H1 (cell line): ENCODE measurements at regions not wholly inside any gene's neighbourhood (a gene's known extent, or its start where the extent isn't known, plus 50 kb on each side); places are given as distances from the start of the nearest gene placed in this dataset.

ENCODE experiments used
- CTCF ChIA-PET: fragments of 300-600 bp; sonication (Branson Sonifier 250); formaldehyde crosslinking; loops from one replicate; lab custom pipeline; 2021; ENCODE audit not compliant: partially characterized antibody; lab: Charles Lee
- POLR2A ChIA-PET: fragments of 300-600 bp; sonication (Branson Sonifier 250); formaldehyde crosslinking; loops from one replicate; lab custom pipeline; 2021; ENCODE audit warnings: inconsistent platforms; ENCODE audit not compliant: partially characterized antibody; lab: Charles Lee
- DNase-seq, 2 experiments: peaks; one replicate each; pipeline versions ENCODE4 v3.0.0 to v3.0.0-alpha.2; 2010 to 2022; ENCODE audit warnings: low spot score in 2 of 2, low read depth in 1 of 2, mixed read lengths in 1 of 2
- FAIRE-seq: peaks from 2 replicates; lab custom pipeline; 2011; peaks lifted over from hg19 to GRCh38; lab: Jason Lieb, UNC
- H2AFZ ChIP-seq: 2 replicates; pipeline ENCODE4 v1.8.1; 2012; ENCODE audit warnings: low read length, inconsistent platforms
- H2AK5ac ChIP-seq: 2 replicates; pipeline ENCODE4 v1.6.1; 2013; ENCODE audit warnings: low read depth, low read length
- H2BK120ac ChIP-seq: replicated peaks from 2 replicates; pipeline ENCODE3; 2013; ENCODE audit warnings: low read depth, low read length, inconsistent platforms
- H2BK12ac ChIP-seq: 2 replicates; pipeline ENCODE4 v1.6.1; 2013; ENCODE audit warnings: low read depth, low read length
- H2BK15ac ChIP-seq: 2 replicates; pipeline ENCODE4 v1.6.1; 2013; ENCODE audit warnings: low read length
- H2BK20ac ChIP-seq: 2 replicates; pipeline ENCODE4 v1.6.1; 2013; ENCODE audit warnings: low read length
- H2BK5ac ChIP-seq: 2 replicates; pipeline ENCODE4 v1.6.1; 2013; ENCODE audit warnings: low read depth, low read length
- H3K14ac ChIP-seq: 2 replicates; pipeline ENCODE4 v1.6.1; 2013; ENCODE audit warnings: inconsistent platforms; ENCODE audit not compliant: insufficient read length
- H3K18ac ChIP-seq: 2 replicates; pipeline ENCODE4 v1.6.1; 2013; ENCODE audit warnings: low read length; ENCODE audit errors: extremely low read depth
- H3K23ac ChIP-seq: 2 replicates; pipeline ENCODE4 v1.6.1; 2013; ENCODE audit warnings: inconsistent platforms; ENCODE audit not compliant: insufficient read length
- H3K23me2 ChIP-seq: 2 replicates; pipeline ENCODE4 v1.6.1; 2013; ENCODE audit warnings: low read depth, low read length
- H3K27ac ChIP-seq: 2 replicates; pipeline ENCODE4 v1.6.1; 2011; ENCODE audit warnings: low read depth, low read length, inconsistent platforms
- H3K27me3 ChIP-seq, 4 experiments: replicated peaks in 1 of 4; 1 replicate in 1 of 4; 2 replicates in 3 of 4; pipeline versions ENCODE4 v1.6.1 to v1.8.1; 2011 to 2013; ENCODE audit warnings: low read length in 3 of 4, mild to moderate bottlenecking in 3 of 4, inconsistent platforms in 2 of 4, mixed read lengths in 2 of 4, moderate library complexity in 1 of 4; ENCODE audit not compliant: control insufficient read depth in 3 of 4, insufficient read depth in 3 of 4; ENCODE audit errors: extremely low read depth in 1 of 4
- H3K36me3 ChIP-seq, 4 experiments: 2 replicates each; pipeline versions ENCODE4 v1.6.1 to v1.8.1; 2011 to 2013; ENCODE audit warnings: mild to moderate bottlenecking in 4 of 4, low read length in 3 of 4, moderate library complexity in 2 of 4, control low read depth in 1 of 4, inconsistent platforms in 1 of 4; ENCODE audit not compliant: insufficient read depth in 4 of 4, control insufficient read depth in 2 of 4
- H3K4ac ChIP-seq: replicated peaks from 2 replicates; pipeline ENCODE3; 2013; ENCODE audit warnings: low read length, low read depth, mixed read lengths, inconsistent platforms; ENCODE audit not compliant: insufficient read length
- H3K4me1 ChIP-seq, 4 experiments: replicated peaks in 1 of 4; 1 replicate in 1 of 4; 2 replicates in 3 of 4; pipeline versions ENCODE4 v1.6.1 to v1.8.1; 2011 to 2013; ENCODE audit warnings: low read length in 3 of 4, inconsistent platforms in 2 of 4, mixed read lengths in 1 of 4; ENCODE audit not compliant: insufficient read depth in 4 of 4, control insufficient read depth in 3 of 4
- H3K4me2 ChIP-seq, 2 experiments: 2 replicates each; pipeline versions ENCODE4 v1.6.1 to v1.8.1; 2011 to 2013; ENCODE audit warnings: low read depth in 2 of 2, low read length in 2 of 2, control low read depth in 1 of 2, inconsistent platforms in 1 of 2, mild to moderate bottlenecking in 1 of 2; ENCODE audit not compliant: insufficient read depth in 1 of 2
- H3K4me3 ChIP-seq, 4 experiments: fragments of 200-600, 300-600 bp in 1 of 4; sonication (generic), shearing (Covaris generic), sonication (Bioruptor Twin) in 1 of 4; 2 replicates each; pipeline versions ENCODE4 v1.5.1 to v1.8.1; 2011 to 2016; ENCODE audit warnings: low read length in 4 of 4, low read depth in 3 of 4, control low read depth in 2 of 4, inconsistent platforms in 2 of 4, mild to moderate bottlenecking in 2 of 4, mixed read lengths in 1 of 4, moderate library complexity in 1 of 4; ENCODE audit not compliant: insufficient read depth in 2 of 4; ENCODE audit errors: extremely low read depth in 1 of 4
- H3K56ac ChIP-seq: replicated peaks from 2 replicates; pipeline ENCODE3; 2013; ENCODE audit warnings: low read depth, mild to moderate bottlenecking, mixed read lengths, low read length, inconsistent platforms; ENCODE audit not compliant: insufficient read length
- H3K79me1 ChIP-seq: 2 replicates; pipeline ENCODE4 v1.6.1; 2013; ENCODE audit warnings: low read depth, low read length, control low read depth
- H3K79me2 ChIP-seq, 2 experiments: 2 replicates each; pipeline versions ENCODE4 v1.6.1 to v1.8.1; 2012 to 2013; ENCODE audit warnings: low read length in 2 of 2, mild to moderate bottlenecking in 2 of 2, inconsistent platforms in 1 of 2; ENCODE audit not compliant: insufficient read depth in 2 of 2, control insufficient read depth in 1 of 2
- H3K9ac ChIP-seq, 4 experiments: replicated peaks in 1 of 4; 1 replicate in 1 of 4; 2 replicates in 3 of 4; pipeline versions ENCODE4 v1.6.1 to v1.8.1; 2011 to 2013; ENCODE audit warnings: low read depth in 3 of 4, low read length in 3 of 4, control low read depth in 2 of 4, mild to moderate bottlenecking in 2 of 4, moderate library complexity in 2 of 4, inconsistent platforms in 1 of 4; ENCODE audit errors: extremely low read depth in 1 of 4
- H3K9me3 ChIP-seq, 2 experiments: 2 replicates each; pipeline versions ENCODE4 v1.6.1 to v1.8.1; 2012 to 2013; ENCODE audit warnings: mild to moderate bottlenecking in 2 of 2, moderate library complexity in 2 of 2, control low read depth in 1 of 2, inconsistent platforms in 1 of 2, low read depth in 1 of 2, low read length in 1 of 2, mixed read lengths in 1 of 2; ENCODE audit not compliant: insufficient read depth in 2 of 2
- H4K20me1 ChIP-seq, 2 experiments: replicated peaks in 1 of 2; 2 replicates each; pipeline versions ENCODE3 to v1.8.1; 2011 to 2013; ENCODE audit warnings: inconsistent platforms in 2 of 2, low read length in 2 of 2, mild to moderate bottlenecking in 1 of 2; ENCODE audit not compliant: insufficient read depth in 2 of 2, control insufficient read depth in 1 of 2
- H4K5ac ChIP-seq: 2 replicates; pipeline ENCODE4 v1.6.1; 2013; ENCODE audit warnings: low read length, low read depth, mixed read lengths, inconsistent platforms; ENCODE audit not compliant: insufficient read length
- H4K8ac ChIP-seq: 2 replicates; pipeline ENCODE4 v1.8.0; 2013; ENCODE audit warnings: mild to moderate bottlenecking, moderate library complexity, low read length, inconsistent platforms; ENCODE audit not compliant: insufficient read depth; ENCODE audit errors: extremely low read depth
- H4K91ac ChIP-seq: replicated peaks from 2 replicates; pipeline ENCODE3; 2013; ENCODE audit warnings: low read length, mixed read lengths, inconsistent platforms; ENCODE audit not compliant: insufficient read length
- EZH2 ChIP-seq: fragments of 200-600 bp; sonication (generic); IDR thresholded peaks from 2 replicates; pipeline ENCODE4 v1.7.1; 2012; ENCODE audit warnings: low read depth, mild to moderate bottlenecking, moderate library complexity, low read length, inconsistent platforms; ENCODE audit not compliant: severe bottlenecking
- FOSL1 ChIP-seq: IDR thresholded peaks from 2 replicates; pipeline ENCODE4 v1.6.1; 2011; ENCODE audit warnings: mild to moderate bottlenecking, low read depth, low read length, moderate library complexity; ENCODE audit not compliant: insufficient read depth
- KDM4A ChIP-seq: IDR thresholded peaks from one replicate; pipeline ENCODE4 v1.7.1; 2012; ENCODE audit warnings: low read depth, mild to moderate bottlenecking, moderate library complexity, low read length, inconsistent platforms; ENCODE audit not compliant: severe bottlenecking
- MAFK ChIP-seq: IDR thresholded peaks from 2 replicates; pipeline ENCODE4 v1.6.1; 2012; ENCODE audit warnings: low read depth, mild to moderate bottlenecking, improper control_type of control experiment, low read length
- RAD21 ChIP-seq, 2 experiments: IDR thresholded peaks in 1 of 2; conservative IDR thresholded peaks in 1 of 2; 2 replicates each; pipeline ENCODE4 v1.6.1; 2011; ENCODE audit warnings: low read depth in 2 of 2, low read length in 2 of 2, improper control_type of control experiment in 1 of 2, inconsistent platforms in 1 of 2, mild to moderate bottlenecking in 1 of 2, moderate library complexity in 1 of 2
- TBP ChIP-seq: IDR thresholded peaks from 2 replicates; pipeline ENCODE4 v1.6.1; 2011; ENCODE audit warnings: low read depth, low read length, improper control_type of control experiment
- YY1 ChIP-seq: IDR thresholded peaks from 2 replicates; pipeline ENCODE4 v1.6.1; 2011; ENCODE audit warnings: low read depth, mild to moderate bottlenecking, low read length
- whole genome bisulfite sequencing, 2 experiments: shearing (Covaris generic) in 1 of 2; methylation state at CpG; one replicate each; pipeline versions ENCODE4 v1.1.6 to v1.1.7; 2013 to 2015; ENCODE audit warnings: low lambda C conversion rate in 2 of 2, mixed read lengths in 2 of 2, inconsistent platforms in 1 of 2, low coverage in 1 of 2, missing lambda C conversion rate in 1 of 2; ENCODE audit not compliant: insufficient replicate concordance in 2 of 2, insufficient coverage in 1 of 2, insufficient read length in 1 of 2; ENCODE audit errors: extremely low coverage in 1 of 2, missing lambda C conversion rate in 1 of 2; 5-methylcytosine and 5-hydroxymethylcytosine counted together

DNA sequence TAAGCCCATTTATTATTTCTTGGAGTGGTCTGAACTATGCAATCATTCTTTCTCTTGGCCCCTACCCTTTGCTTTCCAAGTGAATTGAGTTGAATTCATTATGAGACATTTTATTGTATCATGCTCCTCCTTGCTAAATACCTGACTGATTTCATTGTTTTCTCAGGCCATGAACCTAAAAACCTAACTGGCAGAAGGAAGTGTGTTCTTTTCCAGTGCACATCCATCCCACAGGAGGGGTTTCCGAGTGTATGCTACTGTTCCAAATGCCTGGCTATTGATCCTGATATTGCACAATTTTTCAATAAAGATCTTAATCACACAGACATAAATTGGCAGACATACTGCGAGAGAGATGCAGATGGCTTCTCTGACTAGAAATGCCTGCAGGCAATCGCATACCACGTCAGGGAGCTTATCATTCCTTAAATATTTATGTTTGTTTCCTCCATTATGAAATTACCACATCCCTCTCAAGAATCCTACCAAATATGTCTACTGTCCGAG, 162.2 kb upstream of the EGLN3 start:
- FAIRE-seq = no peak
- Histone ChIP-seq H3K27ac (no peak overlapping the region), H4K8ac (no peak overlapping the region), H3K23ac (no peak overlapping the region), H3K27me3 (no peaks in the 10 kb centered on the region), H3K23me2 (no peaks in the 10 kb centered on the region), H3K9ac (no peak overlapping the region), H4K5ac (no peak overlapping the region), H3K4me1 (no peaks in the 10 kb centered on the region), H2AK5ac (no peak overlapping the region), H3K4me2 (no peak overlapping the region), H3K79me1 (no peaks in the 10 kb centered on the region), H3K56ac (no peak overlapping the region), H2BK12ac (no peak overlapping the region), H2BK5ac (no peak overlapping the region), H3K4ac (no peak overlapping the region), H2BK120ac (no peak overlapping the region), H2BK20ac (no peak overlapping the region), H3K36me3 (no peaks in the 10 kb centered on the region), H3K9me3 (no peaks in the 10 kb centered on the region), H3K4me3 (no peak overlapping the region), H3K18ac (no peak overlapping the region), H3K79me2 (no peaks in the 10 kb centered on the region), H4K20me1 (no peaks in the 10 kb centered on the region), H4K91ac (no peak overlapping the region), H2BK15ac (no peak overlapping the region), H3K14ac (no peak overlapping the region), H2AFZ (no peak overlapping the region)
- DNase-seq = no peak
- ChIA-PET POLR2A (no interaction called here), CTCF (interaction anchor here (0.6 to 3.8 kb wide), 6 partner anchors 16 to 276 kb away, joined by 3 to 24 read pairs (median 3); no protein-coding TSS in a partner anchor)
- no peak for TF ChIP-seq FOSL1
- TF ChIP-seq YY1 = no peak
- no peak for TF ChIP-seq KDM4A
- no peak for TF ChIP-seq TBP
- no peak for TF ChIP-seq RAD21 (IDR thresholded peaks at IDR 0.05 in 1 of 2, conservative IDR thresholded peaks at IDR 0.05 in 1 of 2; ENCODE audit: low read depth in 2 of 2, low read length in 2 of 2)
- TF ChIP-seq EZH2 = no peak
- TF ChIP-seq MAFK = no peak
- 86% methylated on average over 5 of the region's 5 CpGs; no CpG with 5 or more reads in 1 of the 2 experiments for WGBS, 2 experiments
